ENCODE measurements at regions not wholly inside any gene's neighbourhood (a gene's known extent, or its start where the extent isn't known, plus 50 kb on each side); places are given as distances from the start of the nearest gene placed in this dataset.

- DNase-seq = no peak
- peaks cover 20% of the 10 kb centered on the region; the same call in 1 of the 2 replicates for H3K9me3 ChIP-seq (ENCODE audit: low read length)
- H2AFZ ChIP-seq (ENCODE audit: low read length) = no peak overlapping the region
- H3K9ac ChIP-seq (ENCODE audit: low read length) = no peak overlapping the region
- H4K20me1 ChIP-seq (ENCODE audit: insufficient read depth, low read depth, low read length) = no peaks in the 10 kb centered on the region
- H3K4me2 ChIP-seq (ENCODE audit: low read depth, low read length, poor library complexity, severe bottlenecking) = no peak overlapping the region
- H3K27ac ChIP-seq (ENCODE audit: low read length) = no peak overlapping the region
- H3K27me3 ChIP-seq (ENCODE audit: low read length) = no peaks in the 10 kb centered on the region
- H3K4me1 ChIP-seq (ENCODE audit: low read length) = no peaks in the 10 kb centered on the region
- no peaks in the 10 kb centered on the region for H3K36me3 ChIP-seq (ENCODE audit: insufficient read depth, low read length)
- H3K4me3 ChIP-seq (ENCODE audit: low read length) = no peak overlapping the region
- no peaks in the 10 kb centered on the region for H3K9me2 ChIP-seq (replicated peaks; ENCODE audit: insufficient read depth, low read length)
- no peaks in the 10 kb centered on the region for H3K79me2 ChIP-seq (ENCODE audit: low read length)
Measured at GRCh38 chr15:97071668-97072067, 741.2 kb downstream of the NR2F2 start.

- Histone ChIP-seq H3K4me1 (ENCODE audit: low read length) (no peaks in the 10 kb centered on the region), H3K27ac (ENCODE audit: low read length) (no peak overlapping the region), H3K27me3 (ENCODE audit: low read length) (no peaks in the 10 kb centered on the region), H2AFZ (ENCODE audit: low read length) (no peak overlapping the region), H3K36me3 (ENCODE audit: insufficient read depth, low read length) (no peaks in the 10 kb centered on the region), H3K4me3 (ENCODE audit: low read length) (no peak overlapping the region), H3K9ac (ENCODE audit: low read length) (no peak overlapping the region), H3K9me2 (replicated peaks; ENCODE audit: insufficient read depth, low read length) (no peaks in the 10 kb centered on the region), H3K9me3 (ENCODE audit: low read length) (peaks cover 20% of the 10 kb centered on the region; the same call in 1 of the 2 replicates), H3K79me2 (ENCODE audit: low read length) (no peaks in the 10 kb centered on the region), H4K20me1 (ENCODE audit: insufficient read depth, low read depth, low read length) (no peaks in the 10 kb centered on the region), H3K4me2 (ENCODE audit: low read depth, low read length, poor library complexity, severe bottlenecking) (no peak overlapping the region)
- DNase-seq = no peak
Measured at GRCh38 chr15:97072545-97072944, 742.0 kb downstream of the NR2F2 start.

- H3K9me2 ChIP-seq (replicated peaks; ENCODE audit: insufficient read depth, low read length) = no peaks in the 10 kb centered on the region
- no peak overlapping the region for H3K4me2 ChIP-seq (ENCODE audit: low read depth, low read length, poor library complexity, severe bottlenecking)
- H3K4me1 ChIP-seq (ENCODE audit: low read length) = no peaks in the 10 kb centered on the region
- no peaks in the 10 kb centered on the region for H3K79me2 ChIP-seq (ENCODE audit: low read length)
- no peak for DNase-seq
- H4K20me1 ChIP-seq (ENCODE audit: insufficient read depth, low read depth, low read length) = no peaks in the 10 kb centered on the region
- H3K27me3 ChIP-seq (ENCODE audit: low read length) = no peaks in the 10 kb centered on the region
- no peak overlapping the region for H3K4me3 ChIP-seq (ENCODE audit: low read length)
- H3K36me3 ChIP-seq (ENCODE audit: insufficient read depth, low read length) = no peaks in the 10 kb centered on the region
- H3K9ac ChIP-seq (ENCODE audit: low read length) = no peak overlapping the region
- H3K9me3 ChIP-seq (ENCODE audit: low read length) = peaks cover 21% of the 10 kb centered on the region
- no peak overlapping the region for H2AFZ ChIP-seq (ENCODE audit: low read length)
- H3K27ac ChIP-seq (ENCODE audit: low read length) = no peak overlapping the region
Measured at GRCh38 chr15:97076011-97076410, 745.5 kb downstream of the NR2F2 start.

- H3K4me1 ChIP-seq (ENCODE audit: low read length) = no peaks in the 10 kb centered on the region
- no peaks in the 10 kb centered on the region for H3K79me2 ChIP-seq (ENCODE audit: low read length)
- no peak overlapping the region for H3K9ac ChIP-seq (ENCODE audit: low read length)
- H3K36me3 ChIP-seq (ENCODE audit: insufficient read depth, low read length) = no peaks in the 10 kb centered on the region
- no peak overlapping the region for H2AFZ ChIP-seq (ENCODE audit: low read length)
- no peak for DNase-seq
- H3K9me2 ChIP-seq (replicated peaks; ENCODE audit: insufficient read depth, low read length) = no peaks in the 10 kb centered on the region
- no peaks in the 10 kb centered on the region for H3K27me3 ChIP-seq (ENCODE audit: low read length)
- H3K4me2 ChIP-seq (ENCODE audit: low read depth, low read length, poor library complexity, severe bottlenecking) = no peak overlapping the region
- peaks cover 21% of the 10 kb centered on the region for H3K9me3 ChIP-seq (ENCODE audit: low read length)
- H3K27ac ChIP-seq (ENCODE audit: low read length) = no peak overlapping the region
- no peak overlapping the region for H3K4me3 ChIP-seq (ENCODE audit: low read length)
- no peaks in the 10 kb centered on the region for H4K20me1 ChIP-seq (ENCODE audit: insufficient read depth, low read depth, low read length)
Measured at GRCh38 chr15:97077975-97078374, 747.5 kb downstream of the NR2F2 start.

GRCh38 chr15:97078591-97078990, 748.1 kb downstream of the NR2F2 start:
- H3K36me3 ChIP-seq (ENCODE audit: insufficient read depth, low read length) = no peaks in the 10 kb centered on the region
- no peak for DNase-seq
- no peak overlapping the region for H2AFZ ChIP-seq (ENCODE audit: low read length)
- no peaks in the 10 kb centered on the region for H4K20me1 ChIP-seq (ENCODE audit: insufficient read depth, low read depth, low read length)
- no peaks in the 10 kb centered on the region for H3K9me2 ChIP-seq (replicated peaks; ENCODE audit: insufficient read depth, low read length)
- no peaks in the 10 kb centered on the region for H3K27me3 ChIP-seq (ENCODE audit: low read length)
- peaks cover 17% of the 10 kb centered on the region for H3K9me3 ChIP-seq (ENCODE audit: low read length)
- H3K9ac ChIP-seq (ENCODE audit: low read length) = no peak overlapping the region
- H3K79me2 ChIP-seq (ENCODE audit: low read length) = no peaks in the 10 kb centered on the region
- no peak overlapping the region for H3K4me2 ChIP-seq (ENCODE audit: low read depth, low read length, poor library complexity, severe bottlenecking)
- no peaks in the 10 kb centered on the region for H3K4me1 ChIP-seq (ENCODE audit: low read length)
- no peak overlapping the region for H3K27ac ChIP-seq (ENCODE audit: low read length)
- no peak overlapping the region for H3K4me3 ChIP-seq (ENCODE audit: low read length)

GRCh38 chr15:97081666-97082226, 751.2 kb downstream of the NR2F2 start:
- H3K4me2 ChIP-seq (ENCODE audit: low read depth, low read length, poor library complexity, severe bottlenecking) = no peak overlapping the region
- H3K27ac ChIP-seq (ENCODE audit: low read length) = no peak overlapping the region
- no peak overlapping the region for H2AFZ ChIP-seq (ENCODE audit: low read length)
- H3K9me2 ChIP-seq (replicated peaks; ENCODE audit: insufficient read depth, low read length) = no peaks in the 10 kb centered on the region
- H3K9me3 ChIP-seq (ENCODE audit: low read length) = peaks cover 15% of the 10 kb centered on the region
- no peak overlapping the region for H3K9ac ChIP-seq (ENCODE audit: low read length)
- no peaks in the 10 kb centered on the region for H4K20me1 ChIP-seq (ENCODE audit: insufficient read depth, low read depth, low read length)
- H3K36me3 ChIP-seq (ENCODE audit: insufficient read depth, low read length) = no peaks in the 10 kb centered on the region
- no peaks in the 10 kb centered on the region for H3K79me2 ChIP-seq (ENCODE audit: low read length)
- H3K4me1 ChIP-seq (ENCODE audit: low read length) = no peaks in the 10 kb centered on the region
- no peak for DNase-seq
- H3K27me3 ChIP-seq (ENCODE audit: low read length) = no peaks in the 10 kb centered on the region
- H3K4me3 ChIP-seq (ENCODE audit: low read length) = no peak overlapping the region

- DNase-seq = no peak
- H3K9ac ChIP-seq (ENCODE audit: low read length) = no peak overlapping the region
- no peaks in the 10 kb centered on the region for H3K4me1 ChIP-seq (ENCODE audit: low read length)
- no peak overlapping the region for H3K27ac ChIP-seq (ENCODE audit: low read length)
- no peaks in the 10 kb centered on the region for H3K79me2 ChIP-seq (ENCODE audit: low read length)
- peaks cover 20% of the 10 kb centered on the region for H3K9me3 ChIP-seq (ENCODE audit: low read length)
- H3K4me2 ChIP-seq (ENCODE audit: low read depth, low read length, poor library complexity, severe bottlenecking) = no peak overlapping the region
- H3K4me3 ChIP-seq (ENCODE audit: low read length) = no peak overlapping the region
- H3K36me3 ChIP-seq (ENCODE audit: insufficient read depth, low read length) = no peaks in the 10 kb centered on the region
- H4K20me1 ChIP-seq (ENCODE audit: insufficient read depth, low read depth, low read length) = no peaks in the 10 kb centered on the region
- no peaks in the 10 kb centered on the region for H3K9me2 ChIP-seq (replicated peaks; ENCODE audit: insufficient read depth, low read length)
- H2AFZ ChIP-seq (ENCODE audit: low read length) = no peak overlapping the region
- no peaks in the 10 kb centered on the region for H3K27me3 ChIP-seq (ENCODE audit: low read length)
Measured at GRCh38 chr15:97082830-97083229, 752.3 kb downstream of the NR2F2 start.

GRCh38 chr15:97084650-97085049, 754.1 kb downstream of the NR2F2 start:
- Histone ChIP-seq H4K20me1 (ENCODE audit: insufficient read depth, low read depth, low read length) (no peaks in the 10 kb centered on the region), H3K27me3 (ENCODE audit: low read length) (no peaks in the 10 kb centered on the region), H3K9ac (ENCODE audit: low read length) (no peak overlapping the region), H3K79me2 (ENCODE audit: low read length) (no peaks in the 10 kb centered on the region), H3K4me1 (ENCODE audit: low read length) (no peaks in the 10 kb centered on the region), H3K4me3 (ENCODE audit: low read length) (no peak overlapping the region), H2AFZ (ENCODE audit: low read length) (no peak overlapping the region), H3K4me2 (ENCODE audit: low read depth, low read length, poor library complexity, severe bottlenecking) (no peak overlapping the region), H3K9me2 (replicated peaks; ENCODE audit: insufficient read depth, low read length) (no peaks in the 10 kb centered on the region), H3K9me3 (ENCODE audit: low read length) (peaks cover 26% of the 10 kb centered on the region), H3K27ac (ENCODE audit: low read length) (no peak overlapping the region), H3K36me3 (ENCODE audit: insufficient read depth, low read length) (no peaks in the 10 kb centered on the region)
- no peak for DNase-seq

GRCh38 chr15:97085731-97086130, 755.2 kb downstream of the NR2F2 start:
- Histone ChIP-seq H3K27ac (ENCODE audit: low read length) (no peak overlapping the region), H3K4me1 (ENCODE audit: low read length) (no peaks in the 10 kb centered on the region), H3K9me3 (ENCODE audit: low read length) (peaks cover 24% of the 10 kb centered on the region), H3K9me2 (replicated peaks; ENCODE audit: insufficient read depth, low read length) (no peaks in the 10 kb centered on the region), H2AFZ (ENCODE audit: low read length) (no peak overlapping the region), H4K20me1 (ENCODE audit: insufficient read depth, low read depth, low read length) (no peaks in the 10 kb centered on the region), H3K4me2 (ENCODE audit: low read depth, low read length, poor library complexity, severe bottlenecking) (no peak overlapping the region), H3K9ac (ENCODE audit: low read length) (no peak overlapping the region), H3K4me3 (ENCODE audit: low read length) (no peak overlapping the region), H3K36me3 (ENCODE audit: insufficient read depth, low read length) (no peaks in the 10 kb centered on the region), H3K79me2 (ENCODE audit: low read length) (no peaks in the 10 kb centered on the region), H3K27me3 (ENCODE audit: low read length) (no peaks in the 10 kb centered on the region)
- DNase-seq = no peak

Measured in Karpas-422 (cell line).